ENCODE measurements at regions not wholly inside any gene's neighbourhood (a gene's known extent, or its start where the extent isn't known, plus 50 kb on each side); places are given as distances from the start of the nearest gene placed in this dataset.

GRCh38 chr17:71917715-71918114 lies 203.1 kb upstream of the SOX9 start:
- H3K27ac ChIP-seq, result no peak overlapping the region
- no peak for DNase-seq (ENCODE audit: low spot score in 2 of 2)
- H3K27me3 ChIP-seq, result no peaks in the 10 kb centered on the region
- no peaks in the 10 kb centered on the region for H3K36me3 ChIP-seq
- H3K9me3 ChIP-seq, result no peaks in the 10 kb centered on the region
- no peak for TF ChIP-seq POLR2AphosphoS5 (IDR thresholded peaks at IDR 0.05)
- TF ChIP-seq POLR2A (IDR thresholded peaks at IDR 0.05), result no peak
- no peak for TF ChIP-seq CTCF (IDR thresholded peaks at IDR 0.05)
- TF ChIP-seq EP300 (IDR thresholded peaks at IDR 0.05), result no peak
- no peak overlapping the region for H3K4me3 ChIP-seq
- 85% methylated on average over 2 of the region's 2 CpGs for WGBS
- no peaks in the 10 kb centered on the region for H3K4me1 ChIP-seq

- Histone ChIP-seq H3K4me1 (no peaks in the 10 kb centered on the region), H3K9me3 (no peaks in the 10 kb centered on the region), H3K4me3 (no peak overlapping the region), H3K36me3 (no peaks in the 10 kb centered on the region), H3K27ac (no peak overlapping the region), H3K27me3 (no peaks in the 10 kb centered on the region)
- 47% methylated on average over 2 of the region's 2 CpGs for WGBS
- TF ChIP-seq POLR2A (IDR thresholded peaks at IDR 0.05), result no peak
- TF ChIP-seq POLR2AphosphoS5 (IDR thresholded peaks at IDR 0.05), result no peak
- no peak for TF ChIP-seq CTCF (IDR thresholded peaks at IDR 0.05)
- no peak for TF ChIP-seq EP300 (IDR thresholded peaks at IDR 0.05)
- no peak for DNase-seq (ENCODE audit: low spot score in 2 of 2)
These were observed 201.6 kb upstream of the SOX9 start for GRCh38 chr17:71919186-71919585.

GRCh38 chr17:71919896-71920295 lies 200.9 kb upstream of the SOX9 start:
- no peaks in the 10 kb centered on the region for H3K4me1 ChIP-seq
- TF ChIP-seq EP300 (IDR thresholded peaks at IDR 0.05) (no peak), POLR2A (IDR thresholded peaks at IDR 0.05) (no peak), POLR2AphosphoS5 (IDR thresholded peaks at IDR 0.05) (no peak), CTCF (IDR thresholded peaks at IDR 0.05) (no peak)
- 75% methylated on average over 7 of the region's 7 CpGs for WGBS
- no peaks in the 10 kb centered on the region for H3K27me3 ChIP-seq
- H3K4me3 ChIP-seq, result no peak overlapping the region
- no peak overlapping the region for H3K27ac ChIP-seq
- no peak for DNase-seq (ENCODE audit: low spot score in 2 of 2)
- no peaks in the 10 kb centered on the region for H3K36me3 ChIP-seq
- H3K9me3 ChIP-seq, result no peaks in the 10 kb centered on the region

DNA sequence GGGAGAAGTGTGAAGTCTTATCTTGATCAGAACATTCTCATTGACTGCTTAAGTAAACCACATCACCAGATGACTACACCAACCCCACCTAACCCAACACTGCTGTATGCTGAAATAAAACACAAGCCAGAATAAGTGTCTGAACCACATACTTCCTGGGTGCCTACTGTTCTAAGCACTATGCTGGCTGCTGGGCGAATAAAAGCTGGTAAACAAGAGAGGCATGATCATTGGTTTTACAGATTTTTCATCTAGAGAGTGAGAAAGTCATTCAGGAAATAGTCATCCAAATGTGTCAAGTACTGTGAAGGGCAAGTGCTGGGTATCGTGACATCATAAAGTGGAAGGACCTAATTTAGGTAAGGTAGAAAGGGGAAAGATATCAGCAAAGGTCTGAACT lies 199.0 kb upstream of the SOX9 start:
- H3K27me3 ChIP-seq, result no peaks in the 10 kb centered on the region
- no peak overlapping the region for H3K4me3 ChIP-seq
- H3K4me1 ChIP-seq, result no peaks in the 10 kb centered on the region
- no peaks in the 10 kb centered on the region for H3K36me3 ChIP-seq
- no peak for TF ChIP-seq CTCF (IDR thresholded peaks at IDR 0.05)
- no peak for TF ChIP-seq EP300 (IDR thresholded peaks at IDR 0.05)
- no peak for TF ChIP-seq POLR2A (IDR thresholded peaks at IDR 0.05)
- no peak for TF ChIP-seq POLR2AphosphoS5 (IDR thresholded peaks at IDR 0.05)
- H3K27ac ChIP-seq, result no peak overlapping the region
- DNase-seq (ENCODE audit: low spot score in 2 of 2), result no peak
- WGBS, result 88% methylated on average over 2 of the region's 2 CpGs
- no peaks in the 10 kb centered on the region for H3K9me3 ChIP-seq

DNA sequence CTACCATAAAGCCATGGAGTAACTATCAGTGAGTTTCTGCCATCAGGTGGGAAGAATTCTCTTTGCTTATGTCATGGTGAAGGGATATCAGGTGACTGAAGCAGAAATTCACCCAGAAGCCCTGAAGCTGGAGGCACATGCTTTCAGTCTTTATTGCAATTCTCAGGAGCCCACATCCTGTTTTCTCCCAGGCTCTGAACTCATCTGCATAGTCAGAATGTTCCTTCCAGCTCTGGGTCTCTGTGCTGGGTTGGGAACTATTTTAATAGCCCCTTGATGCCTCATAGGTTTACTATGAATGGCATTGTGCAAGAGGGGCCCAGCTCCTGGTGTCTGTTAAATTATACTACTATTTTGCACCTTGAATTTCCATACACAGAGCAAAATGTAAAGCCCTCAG lies 198.4 kb upstream of the SOX9 start:
- TF ChIP-seq POLR2A (IDR thresholded peaks at IDR 0.05) (no peak), POLR2AphosphoS5 (IDR thresholded peaks at IDR 0.05) (no peak), EP300 (IDR thresholded peaks at IDR 0.05) (no peak), CTCF (IDR thresholded peaks at IDR 0.05) (no peak)
- H3K36me3 ChIP-seq, result no peaks in the 10 kb centered on the region
- no peak overlapping the region for H3K27ac ChIP-seq
- H3K9me3 ChIP-seq, result no peaks in the 10 kb centered on the region
- no peak for DNase-seq (ENCODE audit: low spot score in 2 of 2)
- no peak overlapping the region for H3K4me3 ChIP-seq
- H3K27me3 ChIP-seq, result no peaks in the 10 kb centered on the region
- H3K4me1 ChIP-seq, result no peaks in the 10 kb centered on the region
